Astrocyte (in vitro differentiated cells and primary cell): ENCODE measurements at regions not wholly inside any gene's neighbourhood (a gene's known extent, or its start where the extent isn't known, plus 50 kb on each side); places are given as distances from the start of the nearest gene placed in this dataset.

Experiments
- CTCF ChIP-seq: IDR thresholded peaks from 2 replicates; pipeline ENCODE4 v1.5.1; 2011; ENCODE audit warnings: low read depth, mild to moderate bottlenecking, inconsistent platforms, low read length, moderate library complexity; ENCODE audit not compliant: insufficient read depth
- EZH2 ChIP-seq: IDR thresholded peaks from 2 replicates; pipeline ENCODE4 v1.6.1; 2012; ENCODE audit warnings: mild to moderate bottlenecking, low read length, inconsistent platforms; ENCODE audit not compliant: insufficient read depth

DNA sequence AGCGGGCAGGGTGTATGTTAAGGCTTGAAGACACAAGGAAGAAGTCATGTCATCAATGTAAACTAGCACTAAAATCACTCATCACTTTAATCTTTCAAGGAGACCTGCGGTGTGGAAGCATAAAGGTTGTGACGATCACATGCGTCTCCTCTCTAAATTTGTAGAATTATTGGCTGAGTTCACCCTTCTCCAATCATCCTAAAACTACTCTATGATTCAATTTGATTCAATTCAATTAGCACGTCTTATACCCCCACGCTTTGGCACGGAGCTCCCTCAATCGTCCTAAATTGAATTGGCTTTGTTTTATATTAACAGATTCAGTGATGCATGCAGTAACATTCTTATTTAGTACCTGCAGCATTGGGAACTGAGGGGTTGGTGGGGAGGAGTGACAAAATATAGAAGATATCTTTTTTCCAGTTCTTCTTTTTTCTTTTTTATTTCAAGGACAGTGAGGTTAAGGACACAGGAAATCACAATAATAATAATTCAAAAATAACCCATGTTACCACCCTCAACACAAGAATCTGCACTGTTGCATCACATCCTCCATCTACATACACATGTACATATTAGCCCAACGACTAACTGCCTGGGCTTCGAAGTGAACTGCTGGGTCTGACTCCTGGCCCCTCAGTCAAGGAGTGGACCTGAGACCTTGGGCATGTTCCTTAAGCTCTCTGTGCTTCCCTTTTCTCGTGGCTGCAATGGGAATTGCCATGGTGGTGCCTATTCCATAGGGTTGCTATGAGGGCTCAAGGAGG lies 86.5 kb downstream of the LSM5 start:
- no peak for TF ChIP-seq CTCF
- TF ChIP-seq EZH2: no peak
